ENCODE measurements at regions not wholly inside any gene's neighbourhood (a gene's known extent, or its start where the extent isn't known, plus 50 kb on each side); places are given as distances from the start of the nearest gene placed in this dataset.

- H3K9me3 ChIP-seq: no peaks in the 10 kb centered on the region
- DNase-seq: no peak
- 84 to 98% (median 96%) methylated on average over 5 of the region's 5 CpGs for WGBS, 3 donors
- intact Hi-C loops (cut with DNase I): loop anchor here in 1 of 2 donors (5.0 kb wide), 1 partner anchor 41 kb away; no protein-coding TSS in a partner anchor
- no peak overlapping the region for H3K4me3 ChIP-seq
- ATAC-seq: no peak
- TF ChIP-seq CTCF (IDR thresholded peaks at IDR 0.05): no peak
- H3K27ac ChIP-seq: no peak overlapping the region
- no peaks in the 10 kb centered on the region for H3K27me3 ChIP-seq (ENCODE audit: insufficient read depth in 3 of 3, low read length in 2 of 3)
- peaks cover 13% of the 10 kb centered on the region for H3K4me1 ChIP-seq
- H3K36me3 ChIP-seq (ENCODE audit: insufficient read depth in 1 of 2, low read depth in 1 of 2): no peaks in the 10 kb centered on the region
Measured at GRCh38 chr6:6808343-6808742, 219.8 kb downstream of the LY86 start.

GRCh38 chr6:6808915-6809314 lies 220.4 kb downstream of the LY86 start:
- Histone ChIP-seq H3K36me3 (ENCODE audit: insufficient read depth in 1 of 2, low read depth in 1 of 2) (no peaks in the 10 kb centered on the region), H3K9me3 (no peaks in the 10 kb centered on the region), H3K27ac (no peak overlapping the region), H3K4me1 (peaks cover 13% of the 10 kb centered on the region), H3K27me3 (ENCODE audit: insufficient read depth in 3 of 3, low read length in 2 of 3) (no peaks in the 10 kb centered on the region), H3K4me3 (no peak overlapping the region)
- DNase-seq (no peak), ATAC-seq (no peak)
- TF ChIP-seq CTCF (IDR thresholded peaks at IDR 0.05): no peak
- intact Hi-C loops (cut with DNase I): loop anchor here in 1 of 2 donors (5.0 kb wide), 1 partner anchor 42 kb away; no protein-coding TSS in a partner anchor
- 65 to 80% (median 77%) methylated on average over 4 of the region's 4 CpGs for WGBS, 3 donors

- intact Hi-C loops (cut with DNase I): no loop called here
- peak in 1 of 4 donors; percentile 13 for ATAC-seq
- H3K9me3 ChIP-seq: no peaks in the 10 kb centered on the region
- peak overlapping the region; percentile 51 for H3K4me3 ChIP-seq
- H3K27me3 ChIP-seq (ENCODE audit: insufficient read depth in 3 of 3, low read length in 2 of 3): no peaks in the 10 kb centered on the region
- WGBS, 3 donors: 67 to 71% (median 71%) methylated on average over 6 of the region's 6 CpGs
- DNase-seq: no peak
- peak overlapping the region; percentile 32 for H3K27ac ChIP-seq
- H3K36me3 ChIP-seq (ENCODE audit: insufficient read depth in 1 of 2, low read depth in 1 of 2): no peaks in the 10 kb centered on the region
- peaks cover 13% of the 10 kb centered on the region for H3K4me1 ChIP-seq
- TF ChIP-seq CTCF (IDR thresholded peaks at IDR 0.05): no peak
Measured at GRCh38 chr6:6810727-6811126, 222.2 kb downstream of the LY86 start.

- peak overlapping the region; percentile 51 for H3K4me3 ChIP-seq
- intact Hi-C loops (cut with DNase I): no loop called here
- peaks cover 13% of the 10 kb centered on the region for H3K4me1 ChIP-seq
- peak overlapping the region; percentile 32 for H3K27ac ChIP-seq
- no peak for TF ChIP-seq CTCF (IDR thresholded peaks at IDR 0.05)
- ATAC-seq (peak; percentile 23 to 61 (median 52)), DNase-seq (no peak)
- H3K27me3 ChIP-seq (ENCODE audit: insufficient read depth in 3 of 3, low read length in 2 of 3): no peaks in the 10 kb centered on the region
- 32 to 40% (median 33%) methylated on average over 16 of the region's 16 CpGs for WGBS, 3 donors
- H3K9me3 ChIP-seq: no peaks in the 10 kb centered on the region
- no peaks in the 10 kb centered on the region for H3K36me3 ChIP-seq (ENCODE audit: insufficient read depth in 1 of 2, low read depth in 1 of 2)
Measured at GRCh38 chr6:6811128-6812009, 222.8 kb downstream of the LY86 start.
